SK-MEL-5 (cell line): ENCODE measurements at regions not wholly inside any gene's neighbourhood (a gene's known extent, or its start where the extent isn't known, plus 50 kb on each side); places are given as distances from the start of the nearest gene placed in this dataset.
"Not testable (repeated sequence)": the region's sequence is repeated elsewhere in the genome, so short reads cannot be mapped to it uniquely, and the experiment has no call there.

Source experiments
- DNase-seq: peaks from one replicate; pipeline ENCODE4 v3.0.0-alpha.2; 2016; ENCODE audit warnings: low read depth, low spot score
- in situ Hi-C: cut with HindIII; loops from 2 replicates; pipeline ENCODE4 v1.10.0; 2016; ENCODE audit warnings: low sequenced_read_pairs, high pct_unique_total_duplicates, low pct_unique_long_range_greater_than_20kb

- no peak for DNase-seq
- in situ Hi-C loops, result no loop called here
Observed at GRCh38 chr10:8247191-8247590, 192.7 kb downstream of the GATA3 start.

GRCh38 chr10:8248868-8249267 is 194.4 kb downstream of the GATA3 start:
- in situ Hi-C loops, result no loop called here

GRCh38 chr10:8254350-8254749 is 199.9 kb downstream of the GATA3 start:
- DNase-seq, result no peak
- in situ Hi-C loops, result no loop called here

More at GRCh38 chr10:8248868-8249267, 194.4 kb downstream of the GATA3 start:
- no peak for DNase-seq

DNA sequence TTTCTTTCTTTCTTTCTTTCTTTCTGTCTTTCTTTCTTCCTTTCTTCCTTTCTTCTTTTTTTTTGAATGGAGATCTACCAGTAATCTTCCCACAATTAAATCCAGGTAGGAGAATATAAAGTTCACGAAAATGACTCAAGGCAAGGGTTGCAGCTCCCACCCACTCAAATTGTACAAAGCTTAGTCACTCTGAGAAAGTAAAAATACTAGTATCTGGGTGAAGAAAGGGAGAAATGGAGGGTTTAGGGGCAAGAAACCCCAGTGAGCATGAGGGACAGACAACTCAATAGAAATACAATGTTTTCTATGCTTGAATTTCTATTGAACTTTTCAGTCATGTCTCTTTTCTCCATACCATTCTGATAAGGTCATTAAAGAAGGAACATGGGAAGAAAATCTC is 200.8 kb downstream of the GATA3 start:
- in situ Hi-C loops, result no loop called here
- DNase-seq, result no peak

DNA sequence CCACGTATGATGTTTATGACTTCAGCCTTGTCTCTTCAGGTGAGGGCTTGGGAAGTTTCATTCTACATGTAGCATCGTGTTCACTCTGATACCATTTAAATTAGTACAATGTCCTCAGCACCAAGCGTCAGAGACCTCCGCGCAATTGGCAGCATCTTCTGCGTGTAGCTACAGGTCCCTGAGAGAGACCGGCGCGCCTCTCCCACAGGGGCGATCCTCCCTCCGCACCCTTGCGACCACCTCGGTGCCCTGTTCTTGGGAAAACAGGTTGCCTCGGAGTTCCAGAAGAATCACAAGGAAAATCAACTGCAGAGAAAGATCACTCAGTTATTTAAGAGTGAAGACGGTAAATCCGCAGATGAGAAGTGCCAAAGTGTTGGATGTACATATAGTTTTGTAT is 206.2 kb downstream of the GATA3 start:
- in situ Hi-C loops, result no loop called here
- DNase-seq, result no peak

- DNase-seq, result no peak
- in situ Hi-C loops, result no loop called here
Observed at GRCh38 chr10:8262317-8262716, 207.8 kb downstream of the GATA3 start.

DNA sequence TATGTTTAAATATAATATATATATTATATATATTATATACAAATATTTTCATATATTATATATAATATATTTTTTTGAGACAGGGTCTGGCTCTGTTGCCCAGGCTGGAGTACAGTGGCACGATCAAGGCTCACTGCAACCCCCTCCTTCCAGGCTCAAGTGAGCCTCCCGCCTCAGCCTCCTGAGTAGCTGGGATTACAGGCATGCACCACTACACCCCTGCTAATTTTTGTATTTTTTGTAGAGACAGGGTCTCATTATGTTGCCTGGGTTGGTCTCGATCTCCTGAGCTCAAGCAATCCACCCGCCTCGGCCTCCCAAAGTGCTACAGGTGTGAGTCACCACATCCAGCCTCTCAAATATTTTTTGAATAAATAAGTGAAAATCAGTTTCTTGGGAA is 215.5 kb downstream of the GATA3 start:
- in situ Hi-C loops, result no loop called here
- DNase-seq, result no peak

DNA sequence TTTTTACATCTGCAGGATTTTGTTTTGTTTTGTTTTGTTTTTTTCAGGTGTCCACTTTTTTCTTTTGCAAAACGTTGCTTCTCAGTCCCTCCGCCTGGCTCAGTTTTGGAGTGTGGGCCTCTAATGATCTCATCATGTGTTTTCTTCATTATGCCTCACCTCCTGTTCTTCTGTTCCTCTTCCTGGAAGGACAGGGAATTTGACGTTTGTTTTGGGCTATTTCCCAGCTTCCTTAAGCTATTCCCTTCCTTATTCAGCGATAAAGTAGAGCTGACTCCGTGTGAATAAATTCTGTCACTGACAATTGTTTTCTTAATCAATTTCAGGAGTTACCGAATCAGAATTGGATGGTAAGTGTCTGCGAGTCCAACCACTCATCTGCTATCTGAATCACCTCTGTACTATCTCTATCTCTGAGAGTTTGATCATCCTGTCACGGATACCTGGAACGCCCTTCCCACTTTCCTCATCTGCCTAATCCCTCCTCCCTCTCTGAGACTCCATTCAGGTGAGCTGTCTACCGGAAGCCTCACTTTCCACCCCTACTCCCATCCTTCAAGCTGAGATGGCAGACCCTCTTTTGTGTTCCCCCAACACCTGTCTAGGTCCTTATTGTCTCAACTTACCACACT is 218.4 kb downstream of the GATA3 start:
- DNase-seq, result no peak
- in situ Hi-C loops, result no loop called here

GRCh38 chr10:8273749-8274148 is 219.3 kb downstream of the GATA3 start:
- in situ Hi-C loops, result no loop called here
- no peak for DNase-seq

- DNase-seq, result no peak
- in situ Hi-C loops, result no loop called here
Observed at GRCh38 chr10:8275911-8276310, 221.4 kb downstream of the GATA3 start.

GRCh38 chr10:8278099-8278498 is 223.6 kb downstream of the GATA3 start:
- in situ Hi-C loops, result no loop called here
- DNase-seq, result no peak

DNA sequence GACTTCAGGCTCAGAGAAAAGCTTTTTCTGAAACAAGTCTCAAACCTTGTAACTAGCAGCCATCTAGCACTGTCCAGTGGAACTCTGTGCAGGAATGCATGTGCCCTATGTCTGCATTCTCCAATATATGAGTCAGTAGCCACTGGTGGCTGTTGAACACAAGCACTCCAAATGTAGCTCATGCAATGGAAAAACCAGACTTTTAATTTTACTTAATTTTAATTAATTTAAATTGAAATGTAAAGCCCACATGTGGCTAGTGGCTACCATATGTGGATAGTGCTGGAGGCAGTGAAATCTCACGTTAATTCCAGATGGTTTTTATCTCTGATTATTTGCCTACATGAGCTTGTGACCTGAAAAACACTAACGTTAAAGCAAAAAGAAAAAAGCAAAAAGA is 225.1 kb downstream of the GATA3 start:
- in situ Hi-C loops, result no loop called here
- no peak for DNase-seq

- in situ Hi-C loops, result no loop called here
- no peak for DNase-seq
Observed at GRCh38 chr10:8280946-8281345, 226.5 kb downstream of the GATA3 start.

DNA sequence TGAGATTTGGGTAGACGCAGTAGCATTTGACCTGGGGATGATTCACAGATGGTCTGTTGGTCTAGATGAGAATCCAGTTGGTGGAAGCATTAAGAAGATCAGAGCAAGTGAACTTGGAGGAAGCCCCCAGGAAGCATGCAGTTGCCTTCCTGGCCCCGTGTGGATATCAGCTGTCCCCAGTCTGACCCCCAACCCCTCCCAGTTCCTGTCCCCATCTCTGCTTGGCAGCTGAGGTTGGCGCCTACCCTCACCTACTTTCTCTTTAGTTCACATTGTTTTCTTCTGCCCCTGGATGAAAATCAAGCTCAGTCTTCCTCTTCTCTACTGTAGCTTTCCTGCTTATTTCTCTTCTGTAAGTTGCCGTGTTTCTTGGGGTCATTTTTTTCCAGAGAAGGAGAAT is 227.9 kb downstream of the GATA3 start:
- no peak for DNase-seq
- in situ Hi-C loops, result no loop called here

DNA sequence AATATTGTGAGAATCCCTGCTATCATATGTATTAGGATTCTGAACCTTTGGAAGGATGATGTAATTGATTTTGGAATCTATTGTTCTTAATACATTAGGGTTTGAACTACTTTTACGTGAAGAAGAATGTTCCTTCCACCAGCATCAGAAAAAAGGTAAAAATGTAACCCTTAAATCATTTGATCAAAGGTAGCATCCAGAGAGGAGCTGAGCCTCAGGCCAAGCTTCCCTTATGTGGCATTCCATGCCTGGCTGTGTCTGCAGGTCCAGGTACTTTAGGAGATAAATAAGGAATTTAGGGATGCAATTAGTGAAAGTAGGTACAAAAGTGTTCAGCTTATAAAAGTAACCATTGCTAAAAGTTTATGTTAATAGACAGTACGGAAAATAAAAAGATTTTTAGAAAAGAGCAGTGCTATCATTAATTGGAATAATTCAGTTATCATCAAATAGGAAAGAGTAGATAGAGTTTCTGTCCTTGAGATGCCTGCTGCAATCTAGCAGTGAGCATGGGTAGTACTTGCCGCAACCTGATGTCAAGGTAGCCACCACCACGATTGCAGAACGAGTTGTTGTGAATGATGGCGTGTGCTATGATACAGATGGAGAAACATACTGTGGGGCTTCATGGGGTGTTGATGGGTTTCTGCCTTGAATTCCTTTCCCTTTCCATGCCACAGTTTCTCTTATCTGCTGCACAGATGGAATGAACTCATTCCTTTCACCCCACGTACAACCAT is 228.8 kb downstream of the GATA3 start:
- in situ Hi-C loops, result no loop called here
- no peak for DNase-seq

- no peak for DNase-seq
- in situ Hi-C loops, result no loop called here
Observed at GRCh38 chr10:8283986-8284385, 229.5 kb downstream of the GATA3 start.

GRCh38 chr10:8285970-8286369 is 231.5 kb downstream of the GATA3 start:
- DNase-seq, in situ Hi-C loops: not testable (repeated sequence)

DNA sequence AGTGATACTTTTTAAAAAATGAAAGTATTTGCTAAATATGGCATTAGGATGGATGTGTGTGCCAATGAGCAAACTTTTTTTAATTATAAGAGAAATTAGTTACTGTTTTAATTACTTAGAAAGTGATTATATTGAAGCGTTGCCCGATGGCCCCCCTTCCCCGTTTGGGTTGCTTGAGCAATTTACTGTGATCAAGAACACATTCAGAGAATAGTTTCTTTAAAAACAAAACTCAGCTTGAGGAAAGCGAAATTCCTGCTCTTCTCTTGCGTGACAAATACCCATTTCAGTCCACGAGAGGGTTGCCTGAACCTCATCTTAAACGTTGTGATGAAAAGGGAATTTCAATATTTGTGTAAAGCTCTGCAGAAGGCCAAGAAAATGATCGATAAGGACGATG is 234.1 kb downstream of the GATA3 start:
- in situ Hi-C loops, result no loop called here
- DNase-seq, result no peak

DNA sequence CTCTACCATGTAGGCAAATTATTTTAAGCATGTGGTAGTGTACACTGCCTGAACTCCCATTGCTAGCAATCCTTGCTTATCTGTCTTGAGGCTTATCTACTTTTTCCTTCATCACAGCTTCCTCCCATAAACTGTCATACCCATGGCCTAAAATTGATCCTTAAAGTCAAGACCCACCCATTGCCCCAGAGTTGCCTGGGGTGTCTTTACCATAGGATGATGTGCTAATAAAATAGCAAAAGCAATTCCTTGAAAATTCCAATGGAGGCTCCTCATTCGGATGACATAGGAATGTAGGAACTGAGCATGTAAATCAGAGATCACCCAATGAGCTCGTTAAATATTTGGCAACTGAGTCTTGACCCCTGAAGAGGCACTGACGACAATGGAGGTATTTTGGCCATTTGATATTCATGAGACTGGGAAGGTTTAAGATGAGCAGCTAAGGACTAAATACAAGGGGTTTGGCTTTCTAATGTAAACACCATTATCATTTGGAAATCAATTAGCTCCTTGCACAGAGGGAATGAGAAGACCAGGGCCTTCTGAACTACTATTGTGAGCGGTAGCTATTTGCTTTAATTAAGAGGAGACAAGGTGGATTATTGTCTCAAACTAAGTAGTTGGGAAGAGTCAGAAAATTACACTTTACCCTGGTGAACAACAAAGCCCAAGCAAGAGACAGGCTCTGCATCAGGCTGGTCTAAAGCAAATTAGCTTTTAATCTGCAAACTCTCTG is 234.9 kb downstream of the GATA3 start:
- DNase-seq, result no peak
- in situ Hi-C loops, result no loop called here
